H1 (cell line): ENCODE measurements at regions not wholly inside any gene's neighbourhood (a gene's known extent, or its start where the extent isn't known, plus 50 kb on each side); places are given as distances from the start of the nearest gene placed in this dataset.

Source experiments
- CTCF ChIA-PET: fragments of 300-600 bp; sonication (Branson Sonifier 250); formaldehyde crosslinking; loops from one replicate; lab custom pipeline; 2021; ENCODE audit not compliant: partially characterized antibody; lab: Charles Lee
- POLR2A ChIA-PET: fragments of 300-600 bp; sonication (Branson Sonifier 250); formaldehyde crosslinking; loops from one replicate; lab custom pipeline; 2021; ENCODE audit warnings: inconsistent platforms; ENCODE audit not compliant: partially characterized antibody; lab: Charles Lee
- DNase-seq, 2 experiments: peaks; one replicate each; pipeline versions ENCODE4 v3.0.0 to v3.0.0-alpha.2; 2010 to 2022; ENCODE audit warnings: low spot score in 2 of 2, low read depth in 1 of 2, mixed read lengths in 1 of 2
- FAIRE-seq: peaks from 2 replicates; lab custom pipeline; 2011; peaks lifted over from hg19 to GRCh38; lab: Jason Lieb, UNC
- H2AFZ ChIP-seq: 2 replicates; pipeline ENCODE4 v1.8.1; 2012; ENCODE audit warnings: low read length, inconsistent platforms
- H2AK5ac ChIP-seq: 2 replicates; pipeline ENCODE4 v1.6.1; 2013; ENCODE audit warnings: low read depth, low read length
- H2BK120ac ChIP-seq: replicated peaks from 2 replicates; pipeline ENCODE3; 2013; ENCODE audit warnings: low read depth, low read length, inconsistent platforms
- H2BK12ac ChIP-seq: 2 replicates; pipeline ENCODE4 v1.6.1; 2013; ENCODE audit warnings: low read depth, low read length
- H2BK15ac ChIP-seq: 2 replicates; pipeline ENCODE4 v1.6.1; 2013; ENCODE audit warnings: low read length
- H2BK20ac ChIP-seq: 2 replicates; pipeline ENCODE4 v1.6.1; 2013; ENCODE audit warnings: low read length
- H2BK5ac ChIP-seq: 2 replicates; pipeline ENCODE4 v1.6.1; 2013; ENCODE audit warnings: low read depth, low read length
- H3K14ac ChIP-seq: 2 replicates; pipeline ENCODE4 v1.6.1; 2013; ENCODE audit warnings: inconsistent platforms; ENCODE audit not compliant: insufficient read length
- H3K18ac ChIP-seq: 2 replicates; pipeline ENCODE4 v1.6.1; 2013; ENCODE audit warnings: low read length; ENCODE audit errors: extremely low read depth
- H3K23ac ChIP-seq: 2 replicates; pipeline ENCODE4 v1.6.1; 2013; ENCODE audit warnings: inconsistent platforms; ENCODE audit not compliant: insufficient read length
- H3K23me2 ChIP-seq: 2 replicates; pipeline ENCODE4 v1.6.1; 2013; ENCODE audit warnings: low read depth, low read length
- H3K27ac ChIP-seq: 2 replicates; pipeline ENCODE4 v1.6.1; 2011; ENCODE audit warnings: low read depth, low read length, inconsistent platforms
- H3K27me3 ChIP-seq, 4 experiments: replicated peaks in 1 of 4; 1 replicate in 1 of 4; 2 replicates in 3 of 4; pipeline versions ENCODE4 v1.6.1 to v1.8.1; 2011 to 2013; ENCODE audit warnings: low read length in 3 of 4, mild to moderate bottlenecking in 3 of 4, inconsistent platforms in 2 of 4, mixed read lengths in 2 of 4, moderate library complexity in 1 of 4; ENCODE audit not compliant: control insufficient read depth in 3 of 4, insufficient read depth in 3 of 4; ENCODE audit errors: extremely low read depth in 1 of 4
- H3K36me3 ChIP-seq, 4 experiments: 2 replicates each; pipeline versions ENCODE4 v1.6.1 to v1.8.1; 2011 to 2013; ENCODE audit warnings: mild to moderate bottlenecking in 4 of 4, low read length in 3 of 4, moderate library complexity in 2 of 4, control low read depth in 1 of 4, inconsistent platforms in 1 of 4; ENCODE audit not compliant: insufficient read depth in 4 of 4, control insufficient read depth in 2 of 4
- H3K4ac ChIP-seq: replicated peaks from 2 replicates; pipeline ENCODE3; 2013; ENCODE audit warnings: low read length, low read depth, mixed read lengths, inconsistent platforms; ENCODE audit not compliant: insufficient read length
- H3K4me1 ChIP-seq, 4 experiments: replicated peaks in 1 of 4; 1 replicate in 1 of 4; 2 replicates in 3 of 4; pipeline versions ENCODE4 v1.6.1 to v1.8.1; 2011 to 2013; ENCODE audit warnings: low read length in 3 of 4, inconsistent platforms in 2 of 4, mixed read lengths in 1 of 4; ENCODE audit not compliant: insufficient read depth in 4 of 4, control insufficient read depth in 3 of 4
- H3K4me2 ChIP-seq, 2 experiments: 2 replicates each; pipeline versions ENCODE4 v1.6.1 to v1.8.1; 2011 to 2013; ENCODE audit warnings: low read depth in 2 of 2, low read length in 2 of 2, control low read depth in 1 of 2, inconsistent platforms in 1 of 2, mild to moderate bottlenecking in 1 of 2; ENCODE audit not compliant: insufficient read depth in 1 of 2
- H3K4me3 ChIP-seq, 4 experiments: fragments of 200-600, 300-600 bp in 1 of 4; sonication (generic), shearing (Covaris generic), sonication (Bioruptor Twin) in 1 of 4; 2 replicates each; pipeline versions ENCODE4 v1.5.1 to v1.8.1; 2011 to 2016; ENCODE audit warnings: low read length in 4 of 4, low read depth in 3 of 4, control low read depth in 2 of 4, inconsistent platforms in 2 of 4, mild to moderate bottlenecking in 2 of 4, mixed read lengths in 1 of 4, moderate library complexity in 1 of 4; ENCODE audit not compliant: insufficient read depth in 2 of 4; ENCODE audit errors: extremely low read depth in 1 of 4
- H3K56ac ChIP-seq: replicated peaks from 2 replicates; pipeline ENCODE3; 2013; ENCODE audit warnings: low read depth, mild to moderate bottlenecking, mixed read lengths, low read length, inconsistent platforms; ENCODE audit not compliant: insufficient read length
- H3K79me1 ChIP-seq: 2 replicates; pipeline ENCODE4 v1.6.1; 2013; ENCODE audit warnings: low read depth, low read length, control low read depth
- H3K79me2 ChIP-seq, 2 experiments: 2 replicates each; pipeline versions ENCODE4 v1.6.1 to v1.8.1; 2012 to 2013; ENCODE audit warnings: low read length in 2 of 2, mild to moderate bottlenecking in 2 of 2, inconsistent platforms in 1 of 2; ENCODE audit not compliant: insufficient read depth in 2 of 2, control insufficient read depth in 1 of 2
- H3K9ac ChIP-seq, 4 experiments: replicated peaks in 1 of 4; 1 replicate in 1 of 4; 2 replicates in 3 of 4; pipeline versions ENCODE4 v1.6.1 to v1.8.1; 2011 to 2013; ENCODE audit warnings: low read depth in 3 of 4, low read length in 3 of 4, control low read depth in 2 of 4, mild to moderate bottlenecking in 2 of 4, moderate library complexity in 2 of 4, inconsistent platforms in 1 of 4; ENCODE audit errors: extremely low read depth in 1 of 4
- H3K9me3 ChIP-seq, 2 experiments: 2 replicates each; pipeline versions ENCODE4 v1.6.1 to v1.8.1; 2012 to 2013; ENCODE audit warnings: mild to moderate bottlenecking in 2 of 2, moderate library complexity in 2 of 2, control low read depth in 1 of 2, inconsistent platforms in 1 of 2, low read depth in 1 of 2, low read length in 1 of 2, mixed read lengths in 1 of 2; ENCODE audit not compliant: insufficient read depth in 2 of 2
- H4K20me1 ChIP-seq, 2 experiments: replicated peaks in 1 of 2; 2 replicates each; pipeline versions ENCODE3 to v1.8.1; 2011 to 2013; ENCODE audit warnings: inconsistent platforms in 2 of 2, low read length in 2 of 2, mild to moderate bottlenecking in 1 of 2; ENCODE audit not compliant: insufficient read depth in 2 of 2, control insufficient read depth in 1 of 2
- H4K5ac ChIP-seq: 2 replicates; pipeline ENCODE4 v1.6.1; 2013; ENCODE audit warnings: low read length, low read depth, mixed read lengths, inconsistent platforms; ENCODE audit not compliant: insufficient read length
- H4K8ac ChIP-seq: 2 replicates; pipeline ENCODE4 v1.8.0; 2013; ENCODE audit warnings: mild to moderate bottlenecking, moderate library complexity, low read length, inconsistent platforms; ENCODE audit not compliant: insufficient read depth; ENCODE audit errors: extremely low read depth
- H4K91ac ChIP-seq: replicated peaks from 2 replicates; pipeline ENCODE3; 2013; ENCODE audit warnings: low read length, mixed read lengths, inconsistent platforms; ENCODE audit not compliant: insufficient read length
- BACH1 ChIP-seq: IDR thresholded peaks from 2 replicates; pipeline ENCODE4 v1.6.1; 2012; ENCODE audit warnings: low read length, improper control_type of control experiment
- BRCA1 ChIP-seq: IDR thresholded peaks from 2 replicates; pipeline ENCODE4 v1.6.1; 2012; ENCODE audit warnings: low read depth, low read length, improper control_type of control experiment
- CBX8 ChIP-seq: fragments of 300-800, 300-1000 bp; sonication (generic); IDR thresholded peaks from 2 replicates; pipeline ENCODE4 v1.7.1; 2016; ENCODE audit warnings: low read depth, low read length, borderline replicate concordance
- EP300 ChIP-seq, 2 experiments: IDR thresholded peaks; 1 replicate in 1 of 2; 2 replicates in 1 of 2; pipeline ENCODE4 v1.6.1; 2011 to 2012; ENCODE audit warnings: low read depth in 2 of 2, low read length in 2 of 2, mild to moderate bottlenecking in 2 of 2, borderline replicate concordance in 1 of 2, inconsistent platforms in 1 of 2, moderate library complexity in 1 of 2
- FOSL1 ChIP-seq: IDR thresholded peaks from 2 replicates; pipeline ENCODE4 v1.6.1; 2011; ENCODE audit warnings: mild to moderate bottlenecking, low read depth, low read length, moderate library complexity; ENCODE audit not compliant: insufficient read depth
- KDM4A ChIP-seq: IDR thresholded peaks from one replicate; pipeline ENCODE4 v1.7.1; 2012; ENCODE audit warnings: low read depth, mild to moderate bottlenecking, moderate library complexity, low read length, inconsistent platforms; ENCODE audit not compliant: severe bottlenecking
- NRF1 ChIP-seq: IDR thresholded peaks from 2 replicates; pipeline ENCODE4 v1.6.1; 2011; ENCODE audit warnings: mild to moderate bottlenecking, low read depth, low read length, improper control_type of control experiment
- POLR2AphosphoS5 ChIP-seq: IDR thresholded peaks from 2 replicates; pipeline ENCODE4 v1.6.1; 2011; ENCODE audit warnings: low read depth, low read length
- RXRA ChIP-seq: IDR thresholded peaks from 2 replicates; pipeline ENCODE4 v1.6.1; 2011; ENCODE audit warnings: low read depth, mild to moderate bottlenecking, low read length, moderate library complexity; ENCODE audit not compliant: insufficient read depth
- SIRT6 ChIP-seq: IDR thresholded peaks from one replicate; pipeline ENCODE4 v1.7.1; 2012; ENCODE audit warnings: low read length, inconsistent platforms
- SP2 ChIP-seq: IDR thresholded peaks from 2 replicates; pipeline ENCODE4 v1.6.1; 2012; ENCODE audit warnings: mild to moderate bottlenecking, low read length, inconsistent platforms
- TAF1 ChIP-seq: IDR thresholded peaks from 2 replicates; pipeline ENCODE4 v1.6.1; 2011; ENCODE audit warnings: mild to moderate bottlenecking, low read depth, low read length
- YY1 ChIP-seq: IDR thresholded peaks from 2 replicates; pipeline ENCODE4 v1.6.1; 2011; ENCODE audit warnings: low read depth, mild to moderate bottlenecking, low read length
- WGBS, 2 experiments: shearing (Covaris generic) in 1 of 2; methylation state at CpG; one replicate each; pipeline versions ENCODE4 v1.1.6 to v1.1.7; 2013 to 2015; ENCODE audit warnings: low lambda C conversion rate in 2 of 2, mixed read lengths in 2 of 2, inconsistent platforms in 1 of 2, low coverage in 1 of 2, missing lambda C conversion rate in 1 of 2; ENCODE audit not compliant: insufficient replicate concordance in 2 of 2, insufficient coverage in 1 of 2, insufficient read length in 1 of 2; ENCODE audit errors: extremely low coverage in 1 of 2, missing lambda C conversion rate in 1 of 2; 5-methylcytosine and 5-hydroxymethylcytosine counted together
- TF ChIP-seq, protein P1 (sequence below): IDR thresholded peaks from 2 replicates; pipeline ENCODE4 v1.6.1; 2012; ENCODE audit warnings: inconsistent platforms

DNA sequence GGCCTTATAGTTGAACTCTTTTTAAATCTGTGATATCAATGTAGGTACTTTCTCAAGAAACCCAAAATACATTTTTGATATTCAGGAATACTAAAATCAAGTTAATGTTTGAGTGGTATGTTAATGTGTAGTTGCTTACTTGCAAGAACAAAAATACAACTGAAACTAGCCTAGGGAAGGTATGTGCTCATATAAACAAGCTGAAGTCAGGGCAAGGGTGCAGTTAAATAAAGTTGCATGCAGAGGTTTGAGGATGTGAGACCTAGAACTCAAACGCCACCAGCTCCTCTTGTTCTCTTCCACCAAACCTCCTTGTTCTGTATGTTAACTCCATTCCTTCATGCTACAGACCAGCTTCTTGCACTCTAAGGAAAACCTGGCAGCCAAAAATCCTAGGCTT, 388.3 kb upstream of the SMIM21 start:
- no peak overlapping the region for H3K4ac ChIP-seq
- H3K23me2 ChIP-seq: no peaks in the 10 kb centered on the region
- no peak overlapping the region for H4K91ac ChIP-seq
- H3K4me1 ChIP-seq: no peaks in the 10 kb centered on the region
- H3K23ac ChIP-seq: no peak overlapping the region
- H4K20me1 ChIP-seq: no peaks in the 10 kb centered on the region
- no peak overlapping the region for H2BK120ac ChIP-seq
- H3K4me3 ChIP-seq: no peak overlapping the region
- H2AFZ ChIP-seq: no peak overlapping the region
- no peaks in the 10 kb centered on the region for H3K79me2 ChIP-seq
- no peaks in the 10 kb centered on the region for H3K36me3 ChIP-seq
- H3K4me2 ChIP-seq: no peak overlapping the region
- H3K79me1 ChIP-seq: no peaks in the 10 kb centered on the region
- no peak overlapping the region for H2AK5ac ChIP-seq
- POLR2A ChIA-PET: interaction anchor here (0.6 kb wide), 1 partner anchor 384 kb away, joined by 3 read pairs; no protein-coding TSS in a partner anchor
- no peak overlapping the region for H4K8ac ChIP-seq
- no peak overlapping the region for H3K18ac ChIP-seq
- H2BK20ac ChIP-seq: no peak overlapping the region
- no peaks in the 10 kb centered on the region for H3K9me3 ChIP-seq
- DNase-seq (no peak), FAIRE-seq (no peak)
- no peak overlapping the region for H3K14ac ChIP-seq
- H4K5ac ChIP-seq: no peak overlapping the region
- no peak overlapping the region for H3K9ac ChIP-seq
- CTCF ChIA-PET: no interaction called here
- H2BK12ac ChIP-seq: no peak overlapping the region
- H2BK15ac ChIP-seq: no peak overlapping the region
- no peak overlapping the region for H3K27ac ChIP-seq
- H2BK5ac ChIP-seq: no peak overlapping the region
- H3K56ac ChIP-seq: no peak overlapping the region
- no peak for TF ChIP-seq KDM4A
- TF ChIP-seq YY1: no peak
- TF ChIP-seq CBX8: no peak
- TF ChIP-seq SP2: no peak
- TF ChIP-seq EP300 (IDR thresholded peaks at IDR 0.05; ENCODE audit: borderline replicate concordance in 1 of 2, low read depth in 2 of 2, low read length in 2 of 2): no peak
- TF ChIP-seq BACH1: no peak
- TF ChIP-seq POLR2AphosphoS5: no peak
- no peak for TF ChIP-seq FOSL1
- no peak for TF ChIP-seq NRF1
- TF ChIP-seq TAF1: no peak
- TF ChIP-seq SIRT6: no peak
- TF ChIP-seq, protein P1, sequence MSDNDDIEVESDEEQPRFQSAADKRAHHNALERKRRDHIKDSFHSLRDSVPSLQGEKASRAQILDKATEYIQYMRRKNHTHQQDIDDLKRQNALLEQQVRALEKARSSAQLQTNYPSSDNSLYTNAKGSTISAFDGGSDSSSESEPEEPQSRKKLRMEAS: no peak
- no peak for TF ChIP-seq RXRA
- TF ChIP-seq BRCA1: no peak
- H3K27me3 ChIP-seq: no peaks in the 10 kb centered on the region
- 88% methylated on average over 1 of the region's 1 CpG; no CpG with 5 or more reads in 1 of the 2 experiments for WGBS, 2 experiments
